Right ventricle myocardium superior (tissue), 1 donor: ENCODE measurements at regions not wholly inside any gene's neighbourhood (a gene's known extent, or its start where the extent isn't known, plus 50 kb on each side); places are given as distances from the start of the nearest gene placed in this dataset.
"Not testable (repeated sequence)": the region's sequence is repeated elsewhere in the genome, so short reads cannot be mapped to it uniquely, and the experiment has no call there.

ENCODE experiments used
- ATAC-seq: fragments of 200-7000 bp; cut with Tn5 transposase; one replicate; pipeline ENCODE4 v1.9.1; 2020; ENCODE audit warnings: mild to moderate bottlenecking; ENCODE audit not compliant: poor library complexity
- DNase-seq: peaks from one replicate; pipeline ENCODE4 v3.0.0-alpha.2; 2020
- intact Hi-C: fragments of 100-400 bp; cut with DNase I; formaldehyde crosslinking; loops from one replicate; pipeline ENCODE4 v1.11.2; 2022
- donor health status: DM: no; HTN: yes; CAD: no; lungs with severe emphysema.

GRCh38 chrX:131845771-131846170 lies 177.3 kb upstream of the STK26 start:
- intact Hi-C loops: no loop called here
- ATAC-seq: no peak
- DNase-seq: no peak

GRCh38 chrX:131850964-131851363 lies 172.1 kb upstream of the STK26 start:
- intact Hi-C loops, DNase-seq, ATAC-seq: not testable (repeated sequence)

- intact Hi-C loops: no loop called here
- ATAC-seq (no peak), DNase-seq (no peak)
These were observed 169.7 kb upstream of the STK26 start for GRCh38 chrX:131853440-131853839.

GRCh38 chrX:131854581-131854980 lies 168.5 kb upstream of the STK26 start:
- intact Hi-C loops: no loop called here
- no peak for DNase-seq

GRCh38 chrX:131861088-131861787 lies 161.9 kb upstream of the STK26 start:
- intact Hi-C loops: no loop called here
- ATAC-seq (no peak), DNase-seq (no peak)

More at GRCh38 chrX:131854581-131854980, 168.5 kb upstream of the STK26 start:
- no peak for ATAC-seq

- DNase-seq: no peak
- intact Hi-C loops: no loop called here
These were observed 160.8 kb upstream of the STK26 start for GRCh38 chrX:131862321-131862720.

GRCh38 chrX:131869182-131869581 lies 153.9 kb upstream of the STK26 start:
- ATAC-seq (no peak), DNase-seq (no peak)
- intact Hi-C loops: no loop called here

More at GRCh38 chrX:131862321-131862720, 160.8 kb upstream of the STK26 start:
- ATAC-seq: no peak

GRCh38 chrX:131874300-131874699 lies 148.8 kb upstream of the STK26 start:
- intact Hi-C loops: no loop called here
- ATAC-seq: no peak
- no peak for DNase-seq

GRCh38 chrX:131875827-131876226 lies 147.3 kb upstream of the STK26 start:
- intact Hi-C loops, ATAC-seq, DNase-seq: not testable (repeated sequence)

- no peak for ATAC-seq
- no peak for DNase-seq
- intact Hi-C loops: no loop called here
These were observed 141.9 kb upstream of the STK26 start for GRCh38 chrX:131881194-131881593.

- intact Hi-C loops, ATAC-seq, DNase-seq: not testable (repeated sequence)
These were observed 138.1 kb upstream of the STK26 start for GRCh38 chrX:131885042-131885441.

- intact Hi-C loops, ATAC-seq, DNase-seq: not testable (repeated sequence)
These were observed 129.2 kb upstream of the STK26 start for GRCh38 chrX:131893857-131894256.

GRCh38 chrX:131894995-131895394 lies 128.1 kb upstream of the STK26 start:
- ATAC-seq (no peak), DNase-seq (no peak)
- intact Hi-C loops: no loop called here

GRCh38 chrX:131895807-131896206 lies 127.3 kb upstream of the STK26 start:
- intact Hi-C loops: no loop called here
- ATAC-seq (no peak), DNase-seq (no peak)

- ATAC-seq: no peak
- intact Hi-C loops: no loop called here
- DNase-seq: no peak
These were observed 121.6 kb upstream of the STK26 start for GRCh38 chrX:131901546-131901945.

- DNase-seq: no peak
- no peak for ATAC-seq
These were observed 115.4 kb upstream of the STK26 start for GRCh38 chrX:131907488-131908314.

GRCh38 chrX:131910586-131910985 lies 112.5 kb upstream of the STK26 start:
- DNase-seq (no peak), ATAC-seq (no peak)
- intact Hi-C loops: no loop called here

More at GRCh38 chrX:131907488-131908314, 115.4 kb upstream of the STK26 start:
- intact Hi-C loops: no loop called here

- intact Hi-C loops: no loop called here
- ATAC-seq: no peak
- DNase-seq: no peak
These were observed 107.6 kb upstream of the STK26 start for GRCh38 chrX:131915488-131915887.

GRCh38 chrX:131917588-131917987 lies 105.5 kb upstream of the STK26 start:
- intact Hi-C loops: no loop called here
- DNase-seq (no peak), ATAC-seq (no peak)

- intact Hi-C loops: no loop called here
- ATAC-seq (no peak), DNase-seq (no peak)
These were observed 104.3 kb upstream of the STK26 start for GRCh38 chrX:131918839-131919238.
